GM19467 (cell line): ENCODE measurements at regions not wholly inside any gene's neighbourhood (a gene's known extent, or its start where the extent isn't known, plus 50 kb on each side); places are given as distances from the start of the nearest gene placed in this dataset.
"Not testable (repeated sequence)": the region's sequence is repeated elsewhere in the genome, so short reads cannot be mapped to it uniquely, and the experiment has no call there.

Source experiments
- ATAC-seq: cut with Tn5 transposase; IDR thresholded peaks from one replicate; pipeline ENCODE4 v1.9.1; 2021; ENCODE audit warnings: mild to moderate bottlenecking, moderate library complexity; ENCODE audit not compliant: unreplicated experiment

DNA sequence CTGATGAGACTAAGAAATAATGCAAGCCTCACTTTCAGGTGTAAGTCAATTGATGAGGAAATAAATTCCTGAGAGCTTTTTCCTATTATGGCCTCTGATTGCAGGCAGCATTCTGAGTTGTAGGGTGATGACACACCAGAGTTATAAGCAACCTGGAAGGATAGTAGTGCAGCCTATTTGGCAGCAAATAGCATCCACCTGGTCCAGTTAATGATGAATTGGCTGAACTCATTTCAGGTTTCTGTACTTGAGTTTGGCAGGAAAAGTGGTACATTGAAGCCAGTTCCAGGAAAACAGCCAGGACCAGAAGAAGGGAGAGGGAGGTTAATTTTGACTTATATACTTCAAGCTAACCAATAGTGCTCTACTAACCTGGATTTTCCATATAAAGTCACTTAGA lies 316.8 kb downstream of the NAF1 start:
- no peak for ATAC-seq

DNA sequence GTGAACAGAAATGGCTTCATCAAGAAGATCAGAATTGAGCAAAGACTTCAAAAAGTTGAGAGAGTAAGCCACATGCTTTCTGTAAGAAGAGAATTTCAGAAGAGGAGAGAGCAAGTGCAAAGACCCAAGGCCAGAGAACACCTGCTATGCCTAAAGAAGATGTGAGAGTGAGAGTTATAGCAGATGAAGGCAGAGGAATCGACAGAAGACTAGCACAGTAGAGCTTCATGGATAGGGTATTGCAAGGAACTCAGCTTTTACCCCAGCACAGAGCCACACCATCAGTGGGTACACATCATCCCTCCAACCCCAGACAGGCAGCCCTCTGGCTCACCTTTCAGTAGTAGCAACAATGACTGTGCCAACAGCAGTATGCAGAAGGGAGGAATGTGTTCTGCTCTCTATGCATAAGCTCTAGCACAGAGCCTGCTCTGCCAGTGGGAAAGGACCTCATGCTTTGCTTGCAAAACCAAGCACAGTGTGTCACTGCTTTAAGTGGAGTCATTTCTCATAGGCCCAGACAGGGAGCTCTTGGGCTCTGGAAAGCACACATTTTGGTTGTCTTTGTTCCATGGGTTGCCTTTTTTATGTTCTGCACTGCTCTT lies 318.6 kb downstream of the NAF1 start:
- ATAC-seq = peak; percentile 72

DNA sequence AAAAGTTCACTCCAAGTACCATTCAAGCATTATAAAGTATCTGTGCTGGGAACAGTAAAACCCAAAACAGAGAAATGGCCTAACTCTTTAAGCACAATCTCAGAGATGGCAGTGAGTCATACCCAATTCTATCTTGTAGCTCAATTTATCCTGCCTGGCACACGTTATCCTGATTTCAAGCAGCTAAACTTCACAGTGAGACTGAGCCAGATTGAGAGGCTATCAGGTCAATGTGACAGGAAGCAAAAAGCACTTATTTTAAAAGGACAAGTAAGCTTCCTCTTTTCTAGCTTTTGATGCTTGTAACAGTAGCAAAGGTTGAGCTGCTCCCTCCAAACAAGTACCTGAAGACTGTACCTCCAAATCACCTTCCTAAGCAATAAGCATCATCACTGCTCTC lies 324.9 kb downstream of the NAF1 start:
- ATAC-seq = no peak

DNA sequence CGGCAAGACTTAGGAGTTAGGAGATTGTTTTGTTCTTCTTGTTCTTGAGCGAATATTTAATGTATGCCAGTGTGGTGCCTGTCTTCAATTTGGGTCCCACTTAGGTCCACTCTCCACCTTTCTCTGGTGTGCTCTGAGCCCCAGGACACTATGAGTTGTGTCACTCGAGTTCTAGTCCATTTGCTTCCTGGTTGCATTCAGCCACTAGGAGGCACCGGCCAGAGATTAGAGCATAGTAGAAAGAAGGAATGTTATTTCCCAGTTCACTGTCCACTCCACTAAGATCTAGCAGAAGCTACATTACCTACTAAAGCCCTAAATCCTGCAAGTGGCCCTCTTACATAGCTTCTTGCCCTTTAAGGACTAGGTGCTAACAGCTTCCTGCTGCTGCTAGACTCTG lies 326.9 kb downstream of the NAF1 start:
- no peak for ATAC-seq

DNA sequence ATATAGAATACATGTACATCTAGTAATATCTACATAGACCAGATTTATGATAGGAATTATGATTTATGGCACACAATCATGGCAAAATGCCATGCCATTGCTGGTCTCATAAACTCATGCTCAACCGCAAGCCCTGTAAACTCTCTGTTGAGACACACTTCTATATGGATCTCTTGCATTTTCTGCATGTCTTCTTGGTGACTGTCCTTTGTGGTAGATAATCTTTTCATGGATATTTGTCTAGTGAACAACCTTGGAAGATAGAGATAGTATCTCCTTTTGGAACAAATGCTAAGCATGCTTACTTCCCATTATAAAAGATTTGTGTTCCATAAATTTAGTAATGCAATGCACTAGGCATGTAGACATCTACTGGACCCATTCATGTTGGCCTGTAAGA lies 328.0 kb downstream of the NAF1 start:
- no peak for ATAC-seq

DNA sequence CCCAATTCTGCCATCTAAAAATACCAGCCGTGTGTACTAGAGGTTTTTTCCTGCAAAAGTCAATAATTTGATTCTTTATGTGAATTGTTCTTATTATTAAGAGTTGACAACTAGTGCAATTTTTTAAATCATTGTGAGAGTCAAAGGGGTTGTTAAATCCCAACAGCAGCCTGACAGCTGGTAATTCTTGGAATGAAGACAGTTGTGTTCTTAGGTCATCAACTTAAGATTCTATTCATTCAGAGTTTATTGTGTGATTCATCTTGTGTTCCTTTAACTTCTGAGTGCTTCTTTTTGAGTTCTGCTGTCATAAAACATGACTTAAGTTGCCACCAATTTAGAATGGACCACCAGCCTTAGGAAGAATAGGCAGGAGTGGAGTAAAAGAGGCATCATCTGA lies 329.0 kb downstream of the NAF1 start:
- no peak for ATAC-seq

DNA sequence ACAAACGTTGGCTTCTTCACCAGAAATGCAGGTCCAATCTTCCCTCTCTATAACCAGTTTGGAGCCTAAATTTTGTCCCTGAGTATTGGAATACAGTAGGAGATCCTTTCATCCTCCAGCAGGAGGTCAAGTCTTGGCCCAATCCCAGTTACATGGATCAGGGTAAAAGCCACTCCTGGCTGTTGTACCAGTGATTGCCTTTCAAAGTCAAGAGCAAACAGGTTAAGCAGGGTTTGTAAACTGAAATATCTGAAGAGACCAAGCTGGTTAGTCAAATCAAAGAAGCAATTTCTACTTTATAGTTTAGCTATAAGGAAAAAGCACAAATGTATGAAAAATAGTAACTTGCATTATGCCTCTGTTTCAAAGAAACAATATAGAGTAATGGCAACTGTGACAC lies 329.4 kb downstream of the NAF1 start:
- ATAC-seq = no peak

DNA sequence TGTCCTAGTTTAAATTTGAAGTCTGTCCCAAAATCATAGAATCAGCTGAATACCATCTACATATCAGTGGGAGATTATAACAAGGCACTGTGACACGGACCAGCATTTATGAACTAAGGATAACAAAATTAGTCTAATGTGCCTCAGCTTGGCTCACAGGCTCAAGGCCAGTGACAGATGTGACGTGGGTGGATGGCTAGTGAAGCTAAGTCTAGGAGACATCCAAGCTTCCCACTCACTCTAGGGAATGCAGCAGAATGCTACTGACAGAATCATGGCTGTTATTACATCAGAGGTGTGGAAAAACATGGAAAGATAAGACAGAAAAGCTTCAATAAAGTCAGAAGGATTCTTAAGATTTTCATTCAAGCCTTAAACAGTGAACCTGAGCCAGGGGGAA lies 329.9 kb downstream of the NAF1 start:
- ATAC-seq = no peak

DNA sequence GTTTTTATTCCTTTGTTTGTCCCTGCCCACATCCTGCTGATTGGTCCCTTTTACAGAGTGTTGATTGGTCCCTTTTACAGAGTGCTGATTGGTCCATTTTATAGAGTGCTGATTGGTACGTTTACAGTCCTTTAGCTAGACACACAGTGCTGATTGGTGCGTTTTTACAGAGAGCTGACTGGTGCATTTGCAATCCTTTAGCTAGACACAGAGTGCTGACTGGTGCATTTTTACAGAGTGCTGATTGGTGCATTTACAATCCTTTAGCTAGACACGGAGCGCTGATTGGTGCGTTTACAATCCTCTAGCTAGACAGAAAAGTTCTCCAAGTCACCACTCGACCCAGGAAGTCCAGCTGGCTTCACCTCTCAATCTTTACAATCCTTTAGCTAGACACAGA lies 330.4 kb downstream of the NAF1 start:
- not testable (repeated sequence) for ATAC-seq

DNA sequence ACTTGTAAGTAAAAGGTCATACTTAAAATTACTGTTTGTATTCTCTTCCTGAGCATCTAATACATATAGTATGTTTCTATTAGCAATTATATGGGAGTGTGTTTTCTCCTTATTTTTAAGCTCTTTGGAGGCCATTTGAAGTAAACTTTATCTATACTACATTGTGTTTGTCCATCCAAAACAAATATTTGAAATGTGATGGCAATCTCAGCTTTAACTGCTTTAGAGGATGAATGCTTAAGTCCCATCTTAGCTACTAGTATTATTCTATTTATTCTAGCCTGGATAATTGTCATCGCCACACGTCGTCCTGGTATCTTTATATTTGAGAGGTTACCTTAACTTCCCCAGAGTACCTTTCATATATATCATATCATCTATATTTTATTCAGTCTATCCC lies 335.8 kb downstream of the NAF1 start:
- ATAC-seq = no peak

DNA sequence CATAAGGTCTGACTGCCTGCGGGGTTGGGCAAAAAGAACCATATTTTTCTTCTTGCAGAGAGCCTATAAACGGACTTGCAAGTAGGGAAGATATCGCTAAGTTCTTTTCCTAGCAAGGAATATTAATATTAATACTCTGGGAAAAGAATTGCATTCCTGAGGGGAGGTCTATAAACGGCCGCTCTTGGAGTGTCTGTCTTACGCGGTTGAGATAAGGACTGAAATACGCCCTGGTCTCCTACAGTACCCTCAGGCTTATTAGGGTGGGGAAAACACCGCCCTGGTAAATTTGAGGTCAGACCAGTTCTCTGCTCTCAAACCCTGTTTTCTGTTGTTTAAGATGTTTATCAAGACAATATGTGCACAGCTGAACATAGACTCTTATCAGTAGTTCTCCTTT lies 349.3 kb downstream of the NAF1 start:
- ATAC-seq = not testable (repeated sequence)

DNA sequence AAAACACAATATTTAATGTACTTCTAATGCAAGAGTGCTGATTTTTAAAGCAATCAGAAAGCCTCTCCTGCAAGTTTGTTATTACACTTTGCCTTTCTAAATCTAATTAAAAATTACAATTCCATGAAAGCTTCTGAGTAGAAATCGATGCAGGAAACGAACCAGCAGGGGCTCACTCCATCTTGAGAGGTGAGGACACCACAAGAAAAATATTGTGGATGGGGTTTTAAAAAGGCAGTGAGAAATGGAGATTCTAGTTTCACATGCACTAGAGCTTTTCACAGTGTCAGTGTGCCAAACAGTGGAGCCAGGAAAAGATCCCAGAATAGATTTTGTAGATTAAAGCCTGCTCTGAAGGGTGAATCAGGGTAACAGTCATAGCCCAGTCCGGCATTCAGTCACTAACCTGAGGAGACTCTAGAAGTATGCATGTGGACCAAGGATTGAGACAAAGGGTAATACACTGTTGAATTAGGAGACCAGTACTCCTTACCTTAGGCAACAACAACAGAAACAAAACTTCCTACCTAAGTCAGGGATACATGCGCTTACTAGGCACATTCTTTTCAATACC lies 362.3 kb downstream of the NAF1 start:
- no peak for ATAC-seq

DNA sequence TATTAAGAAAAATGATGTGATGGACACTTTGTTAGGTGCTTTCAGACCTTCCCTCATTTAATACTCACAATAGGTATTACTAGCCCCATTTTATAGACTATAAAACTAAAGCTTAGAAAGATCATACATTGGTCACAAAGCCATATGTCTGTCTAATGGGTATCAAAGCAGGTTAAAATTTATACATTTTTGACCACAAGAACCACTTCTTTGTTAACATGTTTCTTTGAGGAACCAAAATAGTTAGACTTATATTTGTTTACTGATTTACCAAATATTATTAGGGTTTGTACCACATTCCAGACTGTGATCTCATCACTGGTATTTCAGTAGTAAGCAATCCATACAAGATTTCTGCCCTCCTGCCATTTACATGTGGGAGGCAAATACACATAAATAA lies 363.3 kb downstream of the NAF1 start:
- ATAC-seq = peak; percentile 81

DNA sequence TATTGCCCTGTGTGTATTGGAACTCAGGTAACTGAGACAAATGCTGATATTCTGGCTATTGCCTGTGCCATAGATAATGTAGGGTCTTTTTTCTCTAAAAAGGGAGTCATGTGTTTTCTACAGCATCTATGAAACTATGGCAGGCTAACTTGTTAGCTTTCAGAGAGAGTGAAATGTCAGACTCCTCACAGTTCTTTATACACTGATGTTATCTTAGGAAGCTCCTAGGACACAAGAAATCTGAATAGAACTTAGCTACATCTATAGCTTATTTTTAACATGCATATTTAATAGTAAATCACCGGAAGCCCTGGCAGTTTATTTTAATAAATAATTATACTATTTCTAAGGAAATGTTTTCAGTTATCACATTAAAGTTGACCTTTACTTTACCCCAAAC lies 369.6 kb downstream of the NAF1 start:
- ATAC-seq = no peak

DNA sequence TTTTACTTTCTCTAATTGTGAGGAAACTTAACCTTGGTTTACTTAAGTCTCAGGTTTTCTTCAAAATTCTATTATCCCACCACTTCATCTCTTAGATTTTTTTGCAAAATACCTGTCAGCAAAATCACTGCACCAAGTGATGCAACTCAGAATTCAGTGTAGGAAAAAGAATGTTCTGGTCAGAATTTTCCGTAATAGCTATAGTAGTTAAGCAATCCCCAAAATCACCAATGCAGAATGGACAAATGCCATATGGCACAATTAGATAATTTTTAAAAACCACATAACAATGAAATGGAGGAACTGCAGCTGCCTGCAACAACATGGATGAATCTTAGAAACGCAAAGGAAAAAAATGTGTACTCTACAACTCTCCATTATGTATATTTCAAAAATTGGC lies 373.1 kb downstream of the NAF1 start:
- ATAC-seq = no peak

DNA sequence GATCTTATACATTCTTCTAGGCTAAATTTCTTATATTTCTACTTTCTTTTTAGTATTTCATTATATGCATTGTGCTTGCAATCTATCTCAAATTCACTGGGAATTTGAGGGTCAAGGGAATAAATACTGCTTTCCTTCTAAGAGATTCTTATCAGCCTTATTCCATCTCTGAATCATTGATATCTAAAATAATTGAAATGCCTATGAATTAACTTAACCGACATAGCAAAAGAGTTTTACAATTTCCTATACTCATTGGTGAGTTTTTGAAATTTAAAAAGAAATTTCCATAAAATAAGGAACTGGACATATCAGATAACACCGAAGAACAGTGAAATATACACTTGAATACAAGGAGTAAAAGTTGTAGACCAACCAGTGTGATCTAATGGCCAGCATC lies 373.7 kb downstream of the NAF1 start:
- no peak for ATAC-seq

DNA sequence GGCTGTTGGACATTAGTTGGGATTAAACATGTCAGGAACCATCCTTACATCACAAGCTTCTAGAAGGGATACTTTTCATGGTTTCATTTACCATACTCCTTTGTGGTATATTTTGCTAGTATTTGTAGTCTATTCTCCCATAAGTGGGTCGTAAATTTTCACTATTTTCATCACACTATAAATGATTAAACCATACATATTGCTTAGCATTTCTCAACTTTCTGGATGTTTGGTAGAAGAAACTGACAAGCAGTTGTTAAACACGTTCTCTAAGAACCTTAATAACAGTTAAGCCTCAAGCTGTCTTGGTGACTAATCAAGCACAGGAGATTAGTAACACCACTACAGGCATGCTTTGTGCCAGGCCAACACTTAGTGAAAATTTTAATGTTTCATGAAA lies 375.5 kb downstream of the NAF1 start:
- ATAC-seq = no peak

DNA sequence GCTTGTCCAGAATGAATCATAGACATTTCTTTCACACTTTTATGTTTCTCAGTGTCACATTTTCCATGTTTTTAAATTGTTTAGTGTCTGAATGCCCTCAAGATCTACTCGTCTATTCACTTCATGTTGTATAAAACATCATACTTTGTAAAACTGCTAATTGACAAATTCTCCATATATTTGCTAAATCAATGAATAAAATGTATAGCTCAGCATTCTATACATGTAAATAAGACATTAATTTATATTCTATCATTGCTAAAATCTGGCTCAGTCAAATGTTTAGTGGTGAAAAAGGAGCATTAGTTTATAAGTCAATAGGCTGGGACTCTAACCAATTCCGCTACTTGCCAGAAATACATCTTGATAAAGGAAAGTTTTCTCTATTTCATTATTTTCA lies 379.6 kb downstream of the NAF1 start:
- no peak for ATAC-seq

DNA sequence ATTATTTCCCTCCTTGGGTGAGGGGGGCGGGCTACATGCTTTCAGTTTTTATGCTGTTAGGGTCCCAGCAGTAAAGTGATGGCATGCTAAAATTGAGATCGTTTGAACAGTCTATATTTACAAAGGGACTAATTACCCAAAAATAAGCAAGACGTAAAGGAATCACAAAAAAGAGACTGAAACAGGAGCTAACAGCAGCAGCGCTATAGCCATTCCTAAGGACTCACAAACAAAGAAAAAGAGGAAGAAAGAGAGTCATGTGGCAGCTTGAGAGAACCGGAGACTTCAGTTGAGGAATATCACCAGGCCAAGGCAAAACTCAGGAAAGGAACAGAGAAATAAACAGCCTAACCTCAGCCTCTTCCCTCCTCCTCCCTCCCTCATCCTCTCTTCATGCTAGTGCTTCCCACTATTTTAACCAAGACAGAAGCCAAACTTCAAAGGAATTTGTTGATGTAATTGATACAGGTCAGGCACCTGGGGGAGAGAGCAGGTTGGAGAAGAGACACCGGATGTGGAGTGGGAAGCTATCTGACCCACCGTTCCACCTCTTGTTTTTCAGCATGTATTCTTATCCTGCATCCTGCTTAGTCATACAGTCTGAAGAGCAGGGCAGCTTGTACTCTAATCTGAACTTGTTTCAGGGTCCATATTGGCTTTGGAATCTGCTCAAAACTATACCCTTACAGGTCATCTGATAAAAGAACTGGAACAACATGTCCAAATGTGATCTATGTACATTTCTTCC lies 383.7 kb downstream of the NAF1 start:
- ATAC-seq = no peak

DNA sequence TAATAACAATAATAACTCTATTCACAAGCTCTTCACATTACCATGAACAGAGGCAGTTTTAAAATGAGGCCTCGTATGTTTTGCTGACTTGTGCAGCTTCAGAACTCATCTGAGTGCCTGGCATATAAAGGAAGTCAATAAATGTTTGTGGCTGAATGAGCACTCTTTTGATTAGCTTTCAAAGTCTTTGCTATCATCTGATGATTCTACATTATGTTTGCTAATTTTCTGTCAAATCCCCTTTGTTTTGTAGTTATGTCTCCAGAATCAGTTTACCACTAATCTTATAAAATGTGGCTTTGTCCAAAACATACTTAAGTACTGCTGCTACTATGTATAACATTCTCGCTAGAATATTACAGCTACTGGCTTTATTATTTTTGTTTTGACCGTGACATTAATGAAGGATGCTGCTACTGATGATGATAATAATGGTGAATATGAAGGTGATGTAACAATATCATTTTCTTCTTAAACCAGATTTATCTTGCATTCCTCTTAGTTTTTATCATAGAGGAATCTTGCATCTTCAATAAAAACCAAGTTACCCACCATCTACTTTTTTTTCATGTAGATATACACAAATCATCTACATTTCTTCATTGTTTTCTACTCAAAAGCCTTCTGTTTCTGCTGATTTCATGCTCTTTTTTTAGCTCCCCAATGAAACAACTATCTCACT lies 384.5 kb downstream of the NAF1 start:
- ATAC-seq = no peak

DNA sequence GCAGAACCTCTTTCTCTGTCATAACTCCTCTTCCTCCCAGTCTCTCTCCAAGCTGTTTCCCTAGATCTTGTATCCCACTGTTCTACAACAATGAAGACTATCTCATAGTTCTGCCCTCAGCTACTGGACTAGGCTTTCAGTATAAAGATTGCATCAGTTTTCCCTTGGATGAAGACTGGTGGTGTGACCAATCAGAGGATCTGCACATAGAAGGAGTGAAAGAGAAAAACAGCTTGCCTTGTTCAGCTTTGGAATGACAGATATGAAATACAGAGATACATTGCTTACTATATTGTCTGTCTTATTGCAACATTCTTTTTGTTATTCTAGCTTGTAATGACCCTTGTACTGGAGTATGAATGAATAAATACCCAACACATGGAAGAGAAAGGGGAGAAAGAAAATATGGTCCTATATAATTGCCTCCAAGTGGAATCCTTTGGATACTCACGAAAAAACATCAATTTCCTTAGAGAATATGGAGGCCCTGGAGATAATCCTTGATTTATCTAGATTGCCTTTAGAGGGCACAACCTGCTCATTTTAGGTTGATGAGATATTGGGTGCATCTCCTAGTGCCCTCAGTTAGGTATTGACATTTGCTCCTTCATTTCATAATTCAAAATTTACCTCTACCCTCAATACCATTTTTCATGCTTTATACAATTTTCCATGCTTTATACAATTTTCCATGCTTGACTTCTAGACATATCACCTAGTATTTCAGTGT lies 395.8 kb downstream of the NAF1 start:
- no peak for ATAC-seq
